Heart left ventricle (tissue), 16 donors: ENCODE measurements at regions not wholly inside any gene's neighbourhood (a gene's known extent, or its start where the extent isn't known, plus 50 kb on each side); places are given as distances from the start of the nearest gene placed in this dataset.

ENCODE experiments used
- ATAC-seq, 4 donors: fragments of 200-7000 bp; cut with Tn5 transposase; one replicate each; pipeline ENCODE4 v1.9.1; 2020 to 2022; ENCODE audit warnings: moderate library complexity in 4 of 4, mild to moderate bottlenecking in 3 of 4, moderate number of reproducible peaks in 1 of 4
- DNase-seq, 5 donors: peaks; one replicate each; pipeline ENCODE4 v3.0.0-alpha.2; 2020
- H3K27ac ChIP-seq, 12 donors: fragments of 200-600 bp; sonication (generic) in 4 of 12; one replicate each; pipeline versions ENCODE4 v1.5.0 to v1.8.0; 2016 to 2022; ENCODE audit warnings: mild to moderate bottlenecking in 2 of 12
- H3K27me3 ChIP-seq, 9 donors: fragments of 200-600 bp; sonication (generic) in 2 of 9; one replicate each; pipeline versions ENCODE4 v1.5.1 to v1.8.0; 2016 to 2022; ENCODE audit warnings: mild to moderate bottlenecking in 3 of 9
- H3K36me3 ChIP-seq, 9 donors: fragments of 200-600 bp; sonication (generic) in 2 of 9; one replicate each; pipeline versions ENCODE4 v1.5.0 to v1.8.0; 2018 to 2022; ENCODE audit warnings: mild to moderate bottlenecking in 2 of 9
- H3K4me1 ChIP-seq, 12 donors: fragments of 200-600 bp; sonication (generic) in 4 of 12; one replicate each; pipeline versions ENCODE4 v1.5.0 to v1.8.0; 2016 to 2022; ENCODE audit warnings: mild to moderate bottlenecking in 3 of 12
- H3K4me3 ChIP-seq, 12 donors: fragments of 200-600 bp; sonication (generic) in 4 of 12; one replicate each; pipeline versions ENCODE4 v1.5.0 to v1.8.0; 2017 to 2022; ENCODE audit warnings: mild to moderate bottlenecking in 9 of 12, moderate library complexity in 4 of 12
- H3K9me3 ChIP-seq, 12 donors: fragments of 200-600 bp; sonication (generic) in 4 of 12; one replicate each; pipeline versions ENCODE4 v1.5.0 to v1.8.0; 2016 to 2022; ENCODE audit warnings: mild to moderate bottlenecking in 1 of 12
- CTCF ChIP-seq, 12 donors: fragments of 200-600 bp; sonication (generic) in 4 of 12; IDR thresholded peaks; one replicate each; pipeline versions ENCODE4 v1.5.0 to v1.8.0; 2018 to 2022; ENCODE audit warnings: antibody characterized with exemption in 12 of 12, mild to moderate bottlenecking in 5 of 12
- POLR2A ChIP-seq, 2 donors: fragments of 450-650 bp; IDR thresholded peaks; one replicate each; pipeline ENCODE4 v1.6.1; 2017; ENCODE audit warnings: antibody characterized with exemption in 2 of 2, mild to moderate bottlenecking in 2 of 2, moderate library complexity in 2 of 2
- WGBS, 4 donors: extraction: QIAGEN DNeasy Blood & Tissue Kit in 2 of 4; methylation state at CpG; one replicate each; pipeline versions ENCODE4 v1.1.5 to v1.1.7; 2013 to 2018; 5-methylcytosine and 5-hydroxymethylcytosine counted together
- intact Hi-C, 10 donors: fragments of 100-400 bp; cut with DNase I; formaldehyde crosslinking; loops; one replicate each; pipeline versions ENCODE4 v1.11.1 to v1.14.2; 2022
- donor health status: ischemic (EF 13 %, LVEDD 7.1; RV severe dilation, severe dysfunction).
- donor health status: healthy with polysubstance abuse.
- donor health status: DM: no; HTN: yes; CAD: no.
- donor health status: DM: no; HTN: no; CAD: no.
- donor health status: ischemic (EF 25% LVEDD 6.9; RV normal size, moderate dysfunction).
- donor health status: ischemic (EF 25% LVEDD 5.7; RV mildly dilated, moderate dysfunction).
- donor health status: healthy.
- donor health status: DM: yes; HTN: yes; CAD: no.
- donor health status: ischemic (EF 35%, LVEDD 5.7; RV mildly dilated, moderate dysfunction).
- donor health status: nonischemic (EF 11% LVEDD 7.7; RV severe dilation, severe dysfunction).
- donor health status: DM: yes; HTN: yes; CAD: no.
- donor health status: PGD.
- donor health status: ischemic (EF 29% LVEDD 5.4; RV normal size, mild dysfunction).
- donor health status: nonischemic (EF 23%, LVEDD 6.1; RV moderate dilation, normal function).

- WGBS, 4 donors: 77 to 90% (median 83%) methylated on average over 3 of the region's 3 CpGs
- Histone ChIP-seq H3K36me3 (no peaks in the 10 kb centered on the region), H3K9me3 (peaks cover 0 to 12% (median 0%) of the 10 kb centered on the region in 12 donors), H3K27me3 (no peaks in the 10 kb centered on the region), H3K4me3 (no peak overlapping the region), H3K4me1 (no peaks in the 10 kb centered on the region), H3K27ac (no peak overlapping the region)
- TF ChIP-seq CTCF (IDR thresholded peaks at IDR 0.05) (no peak), POLR2A (IDR thresholded peaks at IDR 0.05) (no peak)
- ATAC-seq: no peak
- no peak for DNase-seq
- intact Hi-C loops: no loop called here
These were observed 1596.6 kb downstream of the SLITRK5 start for GRCh38 chr13:89267734-89268133.

- intact Hi-C loops: no loop called here
- Histone ChIP-seq H3K27me3 (no peaks in the 10 kb centered on the region), H3K27ac (no peak overlapping the region), H3K4me1 (no peaks in the 10 kb centered on the region), H3K9me3 (peaks cover 0 to 5% (median 0%) of the 10 kb centered on the region in 12 donors), H3K36me3 (no peaks in the 10 kb centered on the region), H3K4me3 (no peak overlapping the region)
- DNase-seq: no peak
- TF ChIP-seq CTCF (IDR thresholded peaks at IDR 0.05): no peak
- no peak for TF ChIP-seq POLR2A (IDR thresholded peaks at IDR 0.05)
- 59 to 67% (median 66%) methylated on average over 2 of the region's 2 CpGs for WGBS, 4 donors
- no peak for ATAC-seq
These were observed 1598.6 kb downstream of the SLITRK5 start for GRCh38 chr13:89269737-89270136.

GRCh38 chr13:89270736-89271135 is 1599.6 kb downstream of the SLITRK5 start:
- DNase-seq: no peak
- Histone ChIP-seq H3K27ac (no peak overlapping the region), H3K4me3 (no peak overlapping the region), H3K9me3 (peaks cover 0 to 1% (median 0%) of the 10 kb centered on the region in 12 donors), H3K27me3 (no peaks in the 10 kb centered on the region), H3K4me1 (no peaks in the 10 kb centered on the region), H3K36me3 (no peaks in the 10 kb centered on the region)
- intact Hi-C loops: no loop called here
- TF ChIP-seq POLR2A (IDR thresholded peaks at IDR 0.05): no peak
- TF ChIP-seq CTCF (IDR thresholded peaks at IDR 0.05): no peak
- ATAC-seq: no peak
- WGBS, 4 donors: 51 to 56% (median 52%) methylated on average over 3 of the region's 3 CpGs

- WGBS, 4 donors: 43 to 59% (median 49%) methylated on average over 5 of the region's 5 CpGs
- peaks cover 0 to 3% (median 0%) of the 10 kb centered on the region in 12 donors for H3K9me3 ChIP-seq
- peak; percentile 64 to 93 (median 90) for ATAC-seq
These were observed 1608.2 kb downstream of the SLITRK5 start for GRCh38 chr13:89279374-89279773.

More at GRCh38 chr13:89279374-89279773, 1608.2 kb downstream of the SLITRK5 start:
- H3K27me3 ChIP-seq: no peaks in the 10 kb centered on the region
- no peak for TF ChIP-seq POLR2A (IDR thresholded peaks at IDR 0.05)
- no peak for TF ChIP-seq CTCF (IDR thresholded peaks at IDR 0.05)
- no peak overlapping the region for H3K4me3 ChIP-seq
- no peaks in the 10 kb centered on the region for H3K36me3 ChIP-seq
- no peaks in the 10 kb centered on the region for H3K4me1 ChIP-seq
- peak overlapping the region in 1 of 12 donors; percentile 13 for H3K27ac ChIP-seq
- intact Hi-C loops: no loop called here
- peak in 3 of 5 donors; percentile 9 to 33 (median 32) for DNase-seq
